NCI-H345 treated with DMSO at 0.1 percent for 48 hours (cell line): ENCODE measurements at regions not wholly inside any gene's neighbourhood (a gene's known extent, or its start where the extent isn't known, plus 50 kb on each side); places are given as distances from the start of the nearest gene placed in this dataset.

Experiments used
- DNase-seq: peaks from one replicate; lab custom pipeline; 2025; ENCODE audit not compliant: unreplicated experiment; lab: John Stamatoyannopoulos, UW

DNA sequence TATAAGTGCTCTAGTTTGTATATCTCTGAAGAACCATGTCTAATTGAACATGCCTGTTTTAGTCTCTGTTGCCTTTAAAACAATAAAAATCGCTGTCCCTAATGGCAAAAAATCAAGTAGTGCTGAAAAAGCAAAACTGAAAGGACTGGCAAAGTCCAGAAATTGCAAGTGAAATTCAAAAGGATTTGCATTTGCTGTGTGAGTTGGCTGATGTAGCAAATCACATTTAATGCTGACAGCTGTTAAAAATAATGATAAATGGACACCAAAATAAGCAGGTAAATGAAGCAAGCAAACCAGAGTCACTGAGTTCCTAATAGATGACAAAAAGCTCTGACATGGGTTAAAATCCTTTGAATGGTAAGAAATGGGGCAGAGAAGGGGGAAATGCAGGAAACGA is 874.1 kb downstream of the GRM8 start:
- no peak for DNase-seq

DNA sequence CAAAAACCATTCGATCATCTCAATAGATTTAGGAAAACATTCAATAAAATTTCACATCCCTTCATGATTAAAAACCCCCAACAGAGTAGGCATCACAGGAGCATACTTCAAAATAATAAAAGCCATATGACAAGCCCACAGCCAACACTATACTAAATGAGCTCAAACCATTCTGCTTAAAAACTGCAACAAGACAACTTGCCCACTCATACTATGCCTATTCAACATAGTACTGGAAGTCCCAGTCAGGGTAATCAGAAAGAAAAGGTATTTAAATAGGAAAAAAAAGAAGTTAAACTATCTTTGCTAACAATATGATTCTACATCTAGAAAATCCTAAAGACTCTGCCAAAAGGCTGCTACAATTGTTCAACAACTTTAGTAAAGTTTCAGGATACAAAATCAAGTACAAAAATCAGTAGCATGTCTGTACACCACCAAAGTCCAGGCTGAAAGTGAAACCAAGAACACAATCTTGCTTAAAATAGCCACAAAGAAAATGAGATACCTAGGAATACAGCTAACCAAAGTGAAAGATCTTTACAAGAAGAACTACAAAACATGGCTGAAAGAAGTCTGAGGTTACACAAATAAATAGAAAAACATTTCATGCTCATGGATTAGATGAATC is 882.6 kb downstream of the GRM8 start:
- no peak for DNase-seq

DNA sequence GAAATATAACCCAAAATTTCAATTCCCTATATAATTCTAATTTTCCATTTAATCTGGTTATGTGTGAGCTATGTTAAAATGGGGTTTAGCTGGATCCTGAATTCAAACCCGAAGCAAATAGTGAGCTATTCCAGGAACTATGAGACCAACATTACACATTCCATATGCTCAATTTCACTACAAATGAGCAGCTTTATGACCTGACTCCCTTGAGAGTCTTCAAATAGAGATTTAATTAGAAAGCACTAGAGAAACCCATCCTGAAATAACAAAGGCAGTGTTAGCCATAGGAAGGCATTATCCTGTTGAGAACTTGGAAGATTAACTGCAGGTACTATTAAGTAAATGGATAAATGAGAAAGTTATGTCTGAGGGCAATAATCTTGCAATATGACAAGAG is 890.0 kb downstream of the GRM8 start:
- DNase-seq, result no peak

DNA sequence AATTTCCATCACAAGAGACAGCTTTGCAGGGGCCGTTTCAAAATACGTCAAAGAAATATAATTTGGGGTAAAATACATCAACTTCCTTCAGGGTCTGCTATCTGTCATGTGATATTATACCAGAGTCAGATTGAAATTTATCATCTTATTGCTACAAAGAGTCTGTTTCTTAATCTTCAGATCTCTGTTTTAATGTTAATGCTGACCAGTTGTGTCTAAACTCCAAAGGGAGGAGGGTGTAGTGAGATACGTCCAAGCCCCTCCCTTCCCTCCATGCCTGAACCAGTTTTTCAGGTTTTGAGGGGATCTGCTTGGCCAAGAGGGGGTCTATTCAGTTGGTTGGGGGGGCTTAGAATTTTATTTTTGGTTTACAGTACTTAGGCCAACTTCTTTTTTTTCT is 891.6 kb downstream of the GRM8 start:
- DNase-seq, result no peak

DNA sequence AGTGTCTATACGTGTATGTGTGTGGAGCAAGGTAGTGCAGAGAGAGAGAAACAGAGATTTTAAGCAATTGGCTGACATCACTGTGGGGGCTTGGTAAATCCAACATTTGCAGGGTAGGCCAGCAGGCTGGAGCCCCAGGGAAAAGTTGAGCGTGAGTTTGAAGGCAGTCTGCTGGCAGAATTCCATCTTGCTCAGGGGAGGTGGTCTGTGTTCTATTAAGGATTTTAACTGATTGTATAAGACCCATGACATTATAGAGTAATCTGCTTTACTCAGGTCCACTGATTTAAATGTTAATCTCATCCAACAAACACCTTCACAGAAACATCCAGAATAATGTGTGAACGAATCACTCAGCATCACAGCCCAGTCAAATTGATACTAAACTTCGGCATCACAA is 912.9 kb downstream of the GRM8 start:
- DNase-seq, result no peak

DNA sequence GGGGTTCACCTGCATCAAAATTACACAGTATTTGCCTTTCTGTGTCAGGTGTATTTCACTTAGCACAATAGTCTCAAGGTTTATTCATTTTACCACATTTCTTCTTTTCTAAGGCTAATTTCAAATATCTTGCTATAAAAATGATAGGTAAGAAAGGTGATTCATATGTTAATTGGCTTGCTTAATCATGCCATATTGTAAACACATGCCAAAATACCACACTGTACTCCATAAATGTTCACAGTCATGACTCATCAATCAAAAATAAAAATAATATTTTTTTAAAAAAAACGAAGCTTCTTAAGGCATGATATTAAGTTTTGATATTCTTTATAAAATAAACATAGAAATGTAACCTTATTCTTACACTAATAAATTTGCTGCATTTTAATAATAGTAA is 947.1 kb downstream of the GRM8 start:
- DNase-seq, result no peak

DNA sequence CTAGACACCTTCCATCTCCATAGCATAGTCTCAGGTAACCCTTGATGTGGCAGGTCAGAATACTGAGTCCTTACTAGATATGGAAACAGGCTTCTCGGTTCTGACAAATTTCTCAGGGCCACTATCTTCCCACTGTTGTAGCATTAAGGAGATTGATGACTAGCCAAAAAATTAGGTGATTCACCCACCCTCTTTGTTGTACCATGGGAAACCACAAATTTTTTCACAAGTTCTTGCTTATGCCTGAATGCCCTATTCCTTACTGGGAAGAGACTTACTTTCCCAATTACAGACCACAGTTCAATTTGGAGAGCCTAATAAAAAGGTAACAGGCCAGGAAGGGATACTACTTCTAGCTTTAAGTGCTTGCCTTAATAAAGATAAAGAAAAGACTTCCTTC is 948.8 kb downstream of the GRM8 start:
- no peak for DNase-seq

DNA sequence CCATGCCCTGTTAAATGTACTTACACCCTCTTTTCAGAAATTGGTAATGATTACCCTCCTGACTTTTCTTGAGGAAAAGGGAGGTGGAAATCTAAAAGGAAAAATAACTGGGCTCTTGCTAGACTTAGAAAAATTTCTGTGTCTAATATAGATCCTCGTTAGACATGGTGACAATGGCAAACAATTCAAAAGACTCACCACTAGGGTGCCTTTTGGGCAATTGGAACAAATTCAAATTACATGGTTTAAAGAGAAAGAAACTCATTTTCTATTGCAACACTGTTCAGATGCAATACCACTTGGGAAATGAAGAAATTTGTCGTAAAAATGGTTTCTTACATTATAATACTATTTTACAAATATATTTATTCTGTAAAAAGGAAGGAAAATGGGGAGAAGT is 950.1 kb downstream of the GRM8 start:
- DNase-seq, result no peak

DNA sequence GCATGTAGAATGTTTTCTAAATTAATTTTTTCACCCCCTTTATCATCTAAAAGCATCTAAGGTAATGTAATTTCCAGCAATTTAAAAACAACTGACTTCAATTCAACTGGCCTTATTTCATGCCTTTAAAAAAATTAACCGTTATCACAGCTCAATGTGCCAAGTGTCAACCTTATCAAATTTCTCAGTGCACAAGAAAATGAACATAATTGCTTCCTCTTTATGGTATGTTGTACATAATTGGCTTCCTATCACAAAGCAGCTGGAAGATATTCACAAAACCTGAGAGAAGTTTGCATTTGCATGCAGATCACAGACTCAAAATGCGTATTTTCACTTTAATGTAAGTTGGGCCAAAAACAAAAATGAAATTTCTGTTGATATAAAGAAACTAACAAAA is 966.4 kb downstream of the GRM8 start:
- no peak for DNase-seq

DNA sequence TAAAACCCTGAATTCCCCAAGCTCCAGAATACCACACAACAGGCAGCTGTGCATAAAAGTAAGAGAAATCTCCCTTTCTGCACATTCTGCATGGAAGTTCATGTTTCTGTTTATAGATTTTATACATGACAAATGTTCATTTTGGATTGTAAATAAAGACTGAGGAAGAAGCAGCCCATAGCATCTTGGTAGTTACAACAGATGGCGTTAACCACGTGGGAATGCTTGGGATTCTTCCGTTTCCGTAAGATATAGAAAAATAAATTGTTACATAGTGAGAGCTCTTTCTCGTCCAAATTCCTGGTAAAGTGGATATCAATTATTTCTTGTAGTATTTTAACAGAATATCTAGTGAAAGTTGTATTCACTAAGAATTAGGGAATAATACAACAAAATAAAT is 1016.5 kb downstream of the GRM8 start:
- DNase-seq, result no peak

DNA sequence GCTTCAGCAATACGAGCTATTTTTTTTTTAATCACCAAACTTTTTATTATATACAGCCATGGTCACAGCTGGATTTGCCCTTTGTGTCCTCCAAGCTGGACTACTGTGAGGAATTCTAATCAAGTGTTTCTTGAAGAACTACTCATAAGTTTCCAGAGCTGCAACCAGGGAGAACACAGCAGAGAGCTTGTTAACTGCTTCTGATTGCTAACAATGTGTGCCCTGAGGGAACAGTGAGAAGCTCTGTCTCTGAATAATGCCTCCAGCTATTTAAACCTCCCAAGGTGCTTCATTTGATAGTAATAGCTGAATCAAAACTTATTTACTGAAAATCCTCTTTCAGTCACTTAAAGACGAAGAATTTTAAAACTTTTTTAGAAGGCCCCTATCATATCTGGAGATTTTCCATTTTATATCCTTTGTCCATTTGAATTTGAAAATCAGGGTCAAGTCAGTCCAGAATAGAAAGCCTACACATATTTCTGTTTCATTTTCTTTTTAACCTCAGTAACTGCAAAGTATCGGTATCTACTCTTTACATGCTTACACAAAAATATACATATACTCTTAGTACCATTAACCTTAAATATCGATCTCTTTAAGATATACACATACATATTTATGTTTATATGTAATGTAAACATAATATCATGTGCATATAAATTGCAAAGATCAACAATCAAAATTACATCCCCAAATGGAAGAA is 1024.2 kb downstream of the GRM8 start:
- DNase-seq, result no peak

DNA sequence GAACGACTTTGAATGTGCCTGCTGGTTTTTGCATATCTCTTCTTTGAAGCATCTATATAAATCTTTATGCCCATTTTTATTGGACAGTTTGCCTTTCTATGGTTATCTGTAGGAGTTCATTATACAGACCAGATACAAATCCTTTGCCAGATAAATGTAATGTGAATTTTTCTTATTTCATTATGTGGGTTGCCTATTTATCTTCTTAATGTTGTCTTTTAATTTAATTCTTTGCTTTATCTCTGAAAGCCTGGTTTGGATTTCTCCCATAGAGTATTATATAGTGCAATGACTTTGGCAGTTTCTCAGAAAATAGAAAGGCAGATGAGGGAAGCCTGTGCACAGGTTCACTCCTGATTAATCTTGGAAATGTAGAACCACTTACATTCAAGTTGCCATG is 1025.1 kb downstream of the GRM8 start:
- no peak for DNase-seq

DNA sequence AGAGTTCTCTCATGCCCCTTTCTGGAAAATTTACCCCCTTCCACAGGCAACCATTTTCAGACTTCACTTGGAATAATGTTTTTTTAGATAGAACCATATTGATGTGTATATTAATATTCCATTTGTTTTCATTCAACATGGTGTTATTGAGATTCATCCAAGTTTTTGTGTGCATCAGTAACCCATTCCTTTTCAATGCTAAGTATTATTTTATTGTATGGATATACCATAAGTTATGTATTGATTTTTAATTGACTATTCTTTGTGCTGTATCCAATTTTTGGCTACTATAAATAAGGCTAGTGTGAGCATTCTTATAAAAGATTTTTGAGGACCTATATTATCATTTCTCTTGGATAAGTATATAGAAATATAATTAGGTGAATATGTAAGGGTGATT is 1025.7 kb downstream of the GRM8 start:
- no peak for DNase-seq

DNA sequence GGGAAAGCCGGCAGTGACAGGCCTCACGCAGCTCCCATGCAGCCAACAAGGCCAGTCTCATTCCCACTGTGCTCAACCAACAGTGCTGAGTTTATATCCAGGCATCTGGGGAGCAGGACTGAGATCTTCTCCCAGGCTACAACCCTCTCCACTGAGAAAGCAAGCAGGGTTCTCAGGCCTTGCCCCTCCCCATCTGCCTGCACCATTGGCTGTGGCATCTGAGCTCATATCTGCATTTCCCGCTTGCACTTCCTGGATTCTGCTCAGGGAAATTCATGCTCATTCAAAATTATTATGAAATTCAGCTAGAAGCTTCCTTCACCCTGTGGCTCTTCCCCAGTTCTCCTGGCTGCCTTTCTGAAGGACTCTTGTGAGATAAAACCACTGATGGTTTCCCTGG is 1029.0 kb downstream of the GRM8 start:
- DNase-seq, result no peak

DNA sequence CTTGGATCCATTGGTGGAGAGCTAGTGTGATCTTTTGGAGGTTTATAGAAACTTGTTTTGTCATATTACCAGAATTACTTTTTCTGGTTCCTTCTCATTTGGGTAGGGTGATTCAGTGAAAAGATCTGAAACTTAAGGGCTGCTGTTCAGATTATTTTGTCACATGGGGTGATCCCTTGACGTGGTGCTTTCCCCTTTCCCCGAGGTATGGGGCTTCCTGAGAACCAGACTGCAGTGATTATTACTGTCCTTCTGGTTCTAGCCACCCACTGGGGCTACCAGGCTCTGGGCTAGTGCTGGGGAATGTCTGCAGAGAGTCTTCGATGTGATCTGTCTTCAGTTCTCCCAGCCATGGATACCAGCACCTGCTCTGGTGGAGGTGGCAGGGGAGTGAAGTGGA is 1030.0 kb downstream of the GRM8 start:
- no peak for DNase-seq

DNA sequence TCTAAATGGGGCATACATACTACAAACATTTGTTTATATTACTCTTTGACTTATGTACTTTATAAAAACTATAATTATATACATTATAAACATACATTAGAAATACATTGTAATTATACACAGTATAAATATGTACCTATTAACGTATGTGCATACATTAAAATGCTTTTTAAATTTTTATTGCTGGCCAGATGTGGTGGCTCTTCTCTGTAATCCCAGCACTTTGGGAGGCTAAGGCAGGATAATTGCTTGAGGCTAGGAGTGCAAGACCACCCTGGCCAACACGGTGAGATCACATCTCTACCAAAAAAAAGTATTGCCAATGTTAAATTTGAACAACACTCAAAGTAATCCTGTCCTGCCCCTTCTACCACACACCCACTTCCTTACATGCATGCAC is 1037.0 kb downstream of the GRM8 start:
- DNase-seq, result no peak

DNA sequence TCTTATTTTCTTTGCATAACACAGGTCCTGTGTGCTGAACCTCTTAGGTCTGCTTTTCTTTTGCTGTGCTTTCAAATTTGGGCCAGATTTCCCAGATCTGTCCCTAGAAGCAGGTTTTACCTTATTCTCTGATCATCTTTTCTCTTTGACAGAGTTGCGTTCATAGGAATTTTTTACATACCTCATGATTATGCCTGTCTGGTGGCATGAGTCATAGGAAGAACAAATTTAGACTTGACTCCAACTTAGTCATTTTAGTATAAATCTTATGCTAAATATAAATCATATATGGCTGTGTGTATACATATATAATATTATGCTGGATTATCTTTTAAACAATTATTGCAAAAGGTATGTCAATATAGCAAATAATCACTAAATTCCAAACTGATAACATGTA is 1038.9 kb downstream of the GRM8 start:
- no peak for DNase-seq

DNA sequence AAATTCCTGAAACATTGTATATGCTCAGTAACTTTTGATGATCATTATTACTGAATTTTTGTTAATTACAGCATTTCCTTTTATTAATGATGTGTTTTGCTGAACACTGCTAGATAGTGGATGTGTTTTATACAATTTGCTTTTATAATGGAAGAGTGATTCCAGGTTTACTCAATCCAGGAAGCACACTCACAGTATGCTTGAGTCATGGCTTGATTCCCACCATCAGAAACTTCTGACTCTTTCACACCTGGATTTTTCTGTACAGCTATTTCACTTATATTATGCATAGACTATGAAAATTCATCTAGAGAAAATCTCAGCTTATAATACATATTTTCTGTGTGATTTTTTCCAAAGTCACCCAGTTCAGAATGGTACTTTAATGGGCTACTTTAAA is 1040.9 kb downstream of the GRM8 start:
- no peak for DNase-seq

DNA sequence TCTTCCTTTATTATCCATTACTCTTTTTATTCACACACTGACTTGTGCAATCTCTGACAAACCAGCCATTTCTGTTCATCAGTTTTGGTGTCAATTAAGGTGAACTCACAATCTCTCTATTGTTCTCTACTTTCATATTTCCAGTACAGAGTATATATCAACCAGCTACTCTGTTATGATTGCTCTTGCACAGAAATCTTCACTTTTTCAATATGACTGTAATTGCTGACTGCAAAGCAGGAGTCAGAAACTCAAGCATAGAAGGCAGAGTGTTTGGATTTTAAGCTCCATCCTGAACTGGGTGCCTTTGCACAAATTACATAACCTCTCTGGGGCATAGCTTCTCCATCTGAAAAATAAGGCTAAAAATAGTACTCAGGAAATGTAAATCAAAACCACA is 1042.0 kb downstream of the GRM8 start:
- DNase-seq, result no peak

DNA sequence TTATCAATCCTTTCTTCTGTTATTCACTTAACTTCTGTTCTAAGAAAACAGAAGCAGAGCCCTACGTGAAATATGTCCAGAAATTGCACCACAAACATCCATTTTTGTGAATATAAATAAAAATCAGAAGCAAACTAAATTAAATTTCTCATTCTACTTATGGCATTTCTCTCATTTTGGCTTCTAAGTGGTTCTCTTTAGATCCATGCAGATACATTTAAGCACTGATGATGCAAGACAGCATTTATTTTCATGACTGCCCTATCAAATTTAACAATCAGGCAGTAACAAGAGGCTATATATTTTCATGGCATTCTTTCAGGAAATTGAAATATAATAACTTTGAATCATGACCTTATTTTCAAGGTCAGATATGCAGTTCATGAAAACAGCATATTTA is 1049.6 kb downstream of the GRM8 start:
- no peak for DNase-seq

DNA sequence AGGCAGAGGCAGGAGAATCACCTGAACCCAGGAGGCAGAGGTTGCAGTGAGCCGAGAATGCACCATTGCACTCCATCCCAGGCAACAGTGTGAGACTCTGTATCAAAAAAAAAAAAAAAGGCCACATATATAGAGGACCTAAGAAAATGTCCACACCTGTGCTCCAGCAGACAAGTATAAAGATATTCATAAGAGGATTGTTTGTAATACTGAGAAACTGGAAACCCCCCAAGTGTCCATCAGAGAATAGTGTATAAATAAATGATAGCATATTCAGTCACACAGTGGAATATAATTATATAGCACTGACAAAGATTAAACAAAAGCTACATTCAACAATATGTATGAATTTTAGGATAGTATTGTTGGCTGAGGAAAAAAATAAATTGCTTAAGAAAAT is 1050.6 kb downstream of the GRM8 start:
- no peak for DNase-seq

DNA sequence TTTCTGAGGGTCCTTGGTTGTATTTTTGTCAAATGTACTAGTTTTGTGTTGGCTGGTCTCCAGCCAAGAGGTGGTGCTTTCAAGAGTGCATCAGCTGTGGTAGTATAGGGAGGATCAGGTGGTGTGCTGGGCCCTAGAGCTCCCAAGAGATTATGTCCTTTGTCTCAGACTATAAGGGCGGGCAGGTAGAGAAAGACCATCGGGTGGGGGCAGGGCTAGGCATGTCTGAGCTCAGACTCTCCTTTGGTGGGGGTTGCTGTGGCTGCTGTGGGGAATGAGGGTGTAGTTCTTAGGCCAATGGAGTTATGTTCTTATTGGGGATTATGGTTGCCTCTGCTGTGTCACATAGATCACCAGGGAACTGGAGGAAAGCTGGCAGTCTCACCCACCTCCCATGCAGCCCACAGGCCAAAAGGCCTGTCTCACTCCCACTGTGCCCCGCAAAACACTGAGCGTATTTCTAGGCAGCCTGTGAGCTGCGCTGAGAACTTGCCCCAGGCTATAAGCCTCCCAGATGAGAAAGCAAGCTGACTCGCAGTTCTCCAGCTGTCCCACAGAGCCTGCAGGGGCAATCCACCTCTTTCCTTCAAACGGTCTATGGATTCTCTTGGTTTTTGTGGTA is 1066.7 kb downstream of the GRM8 start:
- DNase-seq, result peak; percentile 77

DNA sequence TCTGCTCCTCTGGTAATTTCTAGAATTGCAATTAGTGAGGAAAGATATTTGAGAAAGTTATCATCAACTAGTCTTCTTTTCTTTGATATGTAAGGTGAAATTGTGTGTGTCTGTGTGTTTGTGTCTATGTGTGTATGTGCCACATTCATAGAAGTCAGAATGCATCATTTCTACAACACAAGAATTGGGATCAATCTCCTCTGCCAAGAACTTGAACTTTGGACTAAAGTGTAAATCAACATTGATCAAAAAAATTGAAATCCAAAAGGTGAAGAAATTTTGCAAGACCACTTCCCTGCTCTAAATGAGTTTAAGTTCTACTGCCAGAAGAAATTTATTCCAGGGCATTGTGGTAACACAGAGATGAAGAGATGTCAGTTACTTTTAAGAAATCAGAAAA is 1072.8 kb downstream of the GRM8 start:
- no peak for DNase-seq
